Ishikawa (cell line): ENCODE measurements at regions not wholly inside any gene's neighbourhood (a gene's known extent, or its start where the extent isn't known, plus 50 kb on each side); places are given as distances from the start of the nearest gene placed in this dataset.

Experiments
- CEBPB ChIP-seq: IDR thresholded peaks from 2 replicates; pipeline ENCODE4 v1.6.1; 2012
- EP300 ChIP-seq: IDR thresholded peaks from 2 replicates; pipeline ENCODE4 v1.6.1; 2012; ENCODE audit warnings: borderline replicate concordance
- NFIC ChIP-seq: IDR thresholded peaks from 2 replicates; pipeline ENCODE4 v1.6.1; 2012
- RAD21 ChIP-seq: IDR thresholded peaks from 2 replicates; pipeline ENCODE4 v1.6.1; 2012; ENCODE audit warnings: low read depth
- REST ChIP-seq: IDR thresholded peaks from 2 replicates; pipeline ENCODE4 v1.6.1; 2012; ENCODE audit warnings: low read depth, mild to moderate bottlenecking
- TAF1 ChIP-seq: IDR thresholded peaks from 2 replicates; pipeline ENCODE4 v1.6.1; 2012; ENCODE audit warnings: low read depth, mild to moderate bottlenecking
- TEAD4 ChIP-seq: IDR thresholded peaks from 2 replicates; pipeline ENCODE4 v1.6.1; 2012
- USF1 ChIP-seq: IDR thresholded peaks from 2 replicates; pipeline ENCODE4 v1.6.1; 2012
- TF ChIP-seq, protein P1 (sequence below): IDR thresholded peaks from 2 replicates; pipeline ENCODE4 v1.6.1; 2012

DNA sequence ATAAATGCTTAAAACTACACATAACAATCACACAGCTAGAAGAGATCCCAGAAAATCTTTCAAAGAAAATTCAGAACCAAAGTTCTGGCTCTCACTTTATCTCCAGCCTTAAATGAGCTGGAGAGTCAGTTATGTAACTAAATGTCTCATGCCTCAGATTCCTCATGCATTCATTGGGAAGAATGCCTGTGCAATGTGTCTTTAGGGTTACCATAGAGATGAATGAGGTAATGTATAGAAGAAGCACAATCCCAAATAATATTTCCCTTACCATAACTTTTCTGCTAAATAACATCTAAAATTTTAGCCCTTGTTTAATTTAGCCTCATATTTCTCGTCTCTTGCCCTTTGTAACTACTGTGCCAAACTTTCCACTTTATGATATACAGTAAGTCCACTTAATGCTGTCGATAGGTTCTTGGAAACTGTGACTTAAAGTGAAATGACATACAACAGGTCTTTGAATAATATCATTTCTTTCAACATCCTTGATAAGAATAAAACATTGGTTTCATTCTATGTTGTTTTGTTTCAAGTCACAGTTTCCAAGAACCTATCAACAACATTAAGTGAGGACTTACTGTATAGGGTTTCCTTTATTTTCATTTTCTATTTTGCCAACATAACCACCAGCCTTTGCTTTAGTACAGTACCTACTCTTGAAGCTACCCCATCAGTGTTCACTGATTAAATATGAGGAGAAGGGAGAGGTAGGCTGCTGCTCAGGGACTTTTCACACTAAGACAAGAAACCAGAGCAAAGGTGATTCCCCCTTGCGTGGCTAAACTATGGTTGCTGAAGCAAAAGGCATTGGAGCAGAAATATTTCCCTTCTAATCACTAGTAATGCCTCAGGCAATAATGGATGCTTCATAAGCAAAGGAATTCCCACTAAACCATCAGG, 295.7 kb upstream of the PTGER4 start:
- TF ChIP-seq CEBPB, result no peak
- no peak for TF ChIP-seq USF1
- no peak for TF ChIP-seq EP300
- no peak for TF ChIP-seq TAF1
- no peak for TF ChIP-seq REST
- TF ChIP-seq NFIC, result no peak
- TF ChIP-seq, protein P1, sequence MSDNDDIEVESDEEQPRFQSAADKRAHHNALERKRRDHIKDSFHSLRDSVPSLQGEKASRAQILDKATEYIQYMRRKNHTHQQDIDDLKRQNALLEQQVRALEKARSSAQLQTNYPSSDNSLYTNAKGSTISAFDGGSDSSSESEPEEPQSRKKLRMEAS, result no peak
- TF ChIP-seq TEAD4, result peak; percentile 46; the same call in 1 of the 2 replicates
- TF ChIP-seq RAD21, result no peak
